Coronary artery (tissue), 2 donors: ENCODE measurements at regions not wholly inside any gene's neighbourhood (a gene's known extent, or its start where the extent isn't known, plus 50 kb on each side); places are given as distances from the start of the nearest gene placed in this dataset.

Source experiments
- DNase-seq: peaks from one replicate; pipeline ENCODE4 v3.0.0-alpha.2; 2017; ENCODE audit warnings: low spot score
- H3K27ac ChIP-seq, 2 donors: fragments of 200-600 bp; sonication (generic); one replicate each; pipeline ENCODE4 v1.5.1; 2016 to 2019
- H3K4me3 ChIP-seq: fragments of 200-600 bp; sonication (generic); 2 replicates; pipeline ENCODE4 v1.5.1; 2016; ENCODE audit warnings: mild to moderate bottlenecking, moderate library complexity
- CTCF ChIP-seq: fragments of 200-600 bp; sonication (generic); IDR thresholded peaks from one replicate; pipeline ENCODE4 v1.5.1; 2019; ENCODE audit warnings: antibody characterized with exemption

DNA sequence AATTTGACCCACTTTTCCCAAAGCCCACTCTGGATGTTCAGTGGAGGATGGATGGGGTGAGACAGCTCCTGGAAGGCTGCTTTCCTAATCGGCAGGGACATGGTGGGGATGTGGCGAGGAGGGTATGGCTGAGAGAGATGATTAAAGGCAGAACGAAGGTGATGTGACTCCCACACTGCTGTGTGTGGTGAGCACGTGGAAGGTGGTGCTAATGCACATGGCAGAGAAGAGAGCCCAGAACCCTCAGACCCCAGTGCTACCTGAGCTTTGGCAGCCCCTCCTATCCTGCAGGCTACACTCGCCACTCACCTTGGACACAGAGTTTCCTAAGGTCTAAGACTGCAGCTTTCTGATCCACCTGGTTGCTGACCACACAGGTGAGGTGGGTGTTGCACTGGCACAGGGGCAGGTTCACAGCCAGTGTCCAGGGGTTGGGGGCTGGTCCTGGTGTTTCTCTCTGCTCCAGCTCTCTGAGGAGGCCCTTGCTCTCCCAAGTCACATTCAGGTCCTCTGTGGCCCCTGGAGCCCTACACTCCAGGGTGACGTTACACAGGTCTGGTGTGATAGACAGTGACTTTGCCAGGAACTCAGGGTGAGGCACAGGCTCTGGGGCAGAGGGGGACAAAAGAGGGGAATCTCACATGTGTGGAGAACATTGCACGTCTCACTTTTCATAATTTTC is 151.4 kb upstream of the ETV3 start:
- no peak overlapping the region for H3K4me3 ChIP-seq
- H3K27ac ChIP-seq = no peak overlapping the region
- DNase-seq = peak; percentile 61
- TF ChIP-seq CTCF = no peak

DNA sequence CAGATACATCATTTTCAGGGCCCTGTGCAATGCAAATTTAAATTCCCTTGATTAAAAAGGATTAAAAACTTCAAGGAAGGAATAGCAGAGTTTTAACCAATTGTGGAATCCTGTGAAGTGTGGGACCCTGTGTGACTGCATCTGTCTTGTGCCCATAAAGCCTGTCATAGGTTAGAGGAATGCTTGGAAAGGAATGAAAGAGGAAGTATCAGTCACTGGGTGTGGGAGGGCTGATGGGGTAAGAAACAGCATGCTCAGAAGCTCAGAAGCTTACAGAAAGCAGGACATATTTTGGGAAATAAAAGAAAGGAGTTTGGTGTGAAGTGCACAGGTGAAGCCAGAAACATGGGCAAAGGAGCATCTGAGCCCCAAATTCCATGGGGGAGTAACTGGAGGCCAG is 150.8 kb upstream of the ETV3 start:
- Histone ChIP-seq H3K27ac (no peak overlapping the region), H3K4me3 (no peak overlapping the region)
- no peak for TF ChIP-seq CTCF
- peak; percentile 5 for DNase-seq

GRCh38 chr1:157288492-157288891 is 150.3 kb upstream of the ETV3 start:
- TF ChIP-seq CTCF = no peak
- Histone ChIP-seq H3K4me3 (no peak overlapping the region), H3K27ac (no peak overlapping the region)
- peak; percentile 17 for DNase-seq

- no peak overlapping the region for H3K27ac ChIP-seq
- no peak for TF ChIP-seq CTCF
- no peak overlapping the region for H3K4me3 ChIP-seq
- DNase-seq = no peak
Observed at GRCh38 chr1:157288006-157288405, 149.8 kb upstream of the ETV3 start.

GRCh38 chr1:157287462-157287861 is 149.3 kb upstream of the ETV3 start:
- Histone ChIP-seq H3K27ac (no peak overlapping the region), H3K4me3 (no peak overlapping the region)
- DNase-seq = peak; percentile 54
- TF ChIP-seq CTCF = no peak

GRCh38 chr1:157286646-157287420 is 148.6 kb upstream of the ETV3 start:
- no peak overlapping the region for H3K27ac ChIP-seq
- H3K4me3 ChIP-seq = no peak overlapping the region
- no peak for TF ChIP-seq CTCF
- DNase-seq = peak; percentile 24

- DNase-seq = no peak
- Histone ChIP-seq H3K4me3 (no peak overlapping the region), H3K27ac (no peak overlapping the region)
- no peak for TF ChIP-seq CTCF
Observed at GRCh38 chr1:157286096-157286495, 147.9 kb upstream of the ETV3 start.
